ENCODE measurements at regions not wholly inside any gene's neighbourhood (a gene's known extent, or its start where the extent isn't known, plus 50 kb on each side); places are given as distances from the start of the nearest gene placed in this dataset.

DNA sequence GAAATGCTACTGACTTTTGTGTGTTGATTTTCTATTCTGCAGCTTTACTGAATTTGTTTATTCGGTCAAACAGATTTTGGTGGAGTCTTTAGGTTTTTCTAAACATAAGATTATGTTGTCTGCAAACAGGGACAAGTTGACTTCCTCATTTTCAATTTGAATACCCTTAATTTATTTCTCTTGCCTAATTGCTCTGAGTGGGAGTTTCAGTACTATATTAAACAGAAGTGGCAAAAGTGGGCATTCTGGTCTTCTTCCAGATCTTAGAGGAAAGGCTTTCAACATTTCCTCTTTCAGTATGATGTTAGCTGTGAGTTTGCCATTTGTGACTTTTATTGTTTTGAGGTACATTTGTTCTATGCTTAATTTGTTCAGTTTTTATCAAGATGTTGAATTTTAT, 268.5 kb downstream of the WNT5A start:
- DNase-seq, result no peak

- DNase-seq, result no peak
These were observed 279.4 kb downstream of the WNT5A start for GRCh38 chr3:55207744-55208143.

DNA sequence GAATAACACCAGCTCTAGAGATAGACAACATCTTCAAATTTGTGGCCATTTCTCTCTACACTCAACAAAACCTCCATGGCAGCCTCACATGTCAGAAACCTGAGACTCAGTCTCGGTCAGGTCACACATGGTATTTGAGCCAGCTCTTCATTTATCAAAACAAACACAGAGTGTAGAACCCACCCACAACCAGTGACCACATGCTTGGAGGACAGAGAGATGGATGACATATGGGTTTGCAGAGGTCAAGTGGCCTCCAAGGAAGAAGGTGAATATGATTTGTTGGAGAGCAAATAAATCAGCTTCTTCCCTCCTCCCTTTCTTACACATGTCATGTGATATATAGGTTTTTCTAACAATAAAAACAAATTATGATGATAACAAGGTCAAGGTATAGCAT, 278.1 kb upstream of the LRTM1 start:
- DNase-seq, result no peak

- DNase-seq, result no peak
These were observed 276.6 kb upstream of the LRTM1 start for GRCh38 chr3:55204417-55204816.

DNA sequence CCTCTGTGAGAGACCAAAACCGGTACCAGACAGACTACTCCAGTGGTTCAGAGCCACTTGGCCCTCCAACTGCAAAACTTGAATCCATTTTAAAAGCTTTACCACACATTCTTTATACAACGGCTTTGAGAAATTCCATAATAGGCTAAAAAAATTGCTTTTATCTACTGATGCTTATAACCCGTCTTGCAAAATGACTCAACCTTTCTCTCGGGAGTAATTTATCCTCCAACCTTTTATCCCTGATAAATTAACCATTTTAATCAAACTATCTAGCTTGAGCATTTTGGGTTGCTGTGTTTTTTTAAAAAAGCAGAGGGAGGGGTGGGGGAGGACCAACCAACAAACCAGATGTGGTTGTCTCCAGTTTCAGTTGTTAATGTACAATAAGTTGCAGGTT, 275.7 kb upstream of the LRTM1 start:
- DNase-seq, result no peak

GRCh38 chr3:55203006-55203405, 275.1 kb upstream of the LRTM1 start:
- no peak for DNase-seq

- DNase-seq, result no peak
These were observed 274.5 kb upstream of the LRTM1 start for GRCh38 chr3:55202326-55202725.

GRCh38 chr3:55201779-55202178, 273.9 kb upstream of the LRTM1 start:
- no peak for DNase-seq

DNA sequence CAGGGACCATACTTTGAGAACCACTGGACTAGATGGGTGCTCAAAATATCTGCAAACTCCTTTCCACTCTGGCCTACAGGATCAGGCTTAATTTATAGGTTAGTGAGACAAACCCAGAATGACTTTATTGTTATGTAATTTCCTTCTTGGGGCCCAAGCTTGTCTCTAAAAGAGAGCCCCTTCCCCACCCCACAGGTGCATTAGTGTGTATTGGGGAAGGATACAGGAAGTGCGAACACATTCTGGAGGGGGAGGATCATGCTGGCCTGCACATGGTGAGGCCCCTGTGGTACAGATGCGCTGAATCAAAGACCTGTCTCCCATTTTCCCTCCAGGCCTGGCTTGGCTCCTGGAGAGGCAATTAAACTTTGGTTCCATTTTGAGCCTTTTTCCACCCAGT, 273.0 kb upstream of the LRTM1 start:
- DNase-seq, result no peak

GRCh38 chr3:55198554-55198953, 270.7 kb upstream of the LRTM1 start:
- DNase-seq, result no peak

DNA sequence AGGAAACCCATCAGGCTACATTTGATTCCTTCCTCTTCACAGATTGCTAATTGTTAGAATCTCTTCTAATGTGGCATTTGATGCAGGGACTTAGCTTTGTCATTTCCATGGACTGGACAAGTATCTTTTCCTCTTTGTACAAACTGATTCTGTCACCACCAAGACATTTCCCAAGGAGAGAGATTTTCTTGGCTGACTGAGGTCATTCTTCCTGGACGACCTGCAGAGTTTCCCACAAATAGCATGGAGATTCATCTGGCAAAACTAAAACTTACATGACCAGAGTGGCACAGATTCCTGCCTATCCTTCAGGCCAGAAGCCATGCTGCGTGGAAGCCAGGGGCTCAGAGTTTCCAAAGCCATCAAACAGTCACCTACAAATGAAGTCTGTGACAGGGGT, 269.2 kb upstream of the LRTM1 start:
- DNase-seq, result no peak

DNA sequence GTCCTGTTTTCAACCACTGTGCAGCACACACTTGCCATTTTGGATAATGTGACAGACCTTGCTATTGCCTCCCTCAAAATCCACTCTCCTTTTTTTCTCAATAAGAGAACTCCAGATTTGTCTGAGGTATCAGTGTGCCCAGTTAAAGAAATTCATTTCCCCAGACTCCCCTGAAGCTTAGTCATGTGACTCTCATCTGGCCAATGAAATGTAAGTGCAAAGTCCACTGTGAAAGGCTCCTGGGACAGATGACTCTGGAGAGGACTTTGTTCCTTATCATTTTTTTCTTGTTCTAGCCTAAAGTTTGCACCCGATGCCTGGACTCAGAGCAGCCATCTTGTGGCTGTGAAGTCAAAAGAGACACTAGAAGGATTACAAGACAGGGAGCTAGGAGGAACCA, 268.6 kb upstream of the LRTM1 start:
- no peak for DNase-seq

DNA sequence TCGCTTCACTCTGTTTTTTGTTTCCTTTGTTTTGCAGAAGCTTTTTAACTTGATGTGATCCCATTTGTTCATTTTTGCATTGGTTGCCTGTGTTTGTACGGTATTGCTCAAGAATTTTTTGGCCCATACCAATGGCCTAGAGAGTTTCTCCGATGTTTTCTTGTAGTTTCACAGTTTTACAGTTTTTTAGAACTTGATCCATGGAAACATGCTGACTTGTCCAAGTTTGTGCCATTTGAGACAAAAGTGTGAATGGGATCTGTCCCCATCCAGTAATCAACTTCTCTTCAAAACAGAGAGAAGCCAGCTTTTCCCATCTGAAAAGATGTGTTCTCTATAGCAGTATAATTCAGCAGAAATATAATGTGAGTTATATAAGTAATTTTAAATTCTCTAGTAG, 266.5 kb upstream of the LRTM1 start:
- DNase-seq, result no peak

DNA sequence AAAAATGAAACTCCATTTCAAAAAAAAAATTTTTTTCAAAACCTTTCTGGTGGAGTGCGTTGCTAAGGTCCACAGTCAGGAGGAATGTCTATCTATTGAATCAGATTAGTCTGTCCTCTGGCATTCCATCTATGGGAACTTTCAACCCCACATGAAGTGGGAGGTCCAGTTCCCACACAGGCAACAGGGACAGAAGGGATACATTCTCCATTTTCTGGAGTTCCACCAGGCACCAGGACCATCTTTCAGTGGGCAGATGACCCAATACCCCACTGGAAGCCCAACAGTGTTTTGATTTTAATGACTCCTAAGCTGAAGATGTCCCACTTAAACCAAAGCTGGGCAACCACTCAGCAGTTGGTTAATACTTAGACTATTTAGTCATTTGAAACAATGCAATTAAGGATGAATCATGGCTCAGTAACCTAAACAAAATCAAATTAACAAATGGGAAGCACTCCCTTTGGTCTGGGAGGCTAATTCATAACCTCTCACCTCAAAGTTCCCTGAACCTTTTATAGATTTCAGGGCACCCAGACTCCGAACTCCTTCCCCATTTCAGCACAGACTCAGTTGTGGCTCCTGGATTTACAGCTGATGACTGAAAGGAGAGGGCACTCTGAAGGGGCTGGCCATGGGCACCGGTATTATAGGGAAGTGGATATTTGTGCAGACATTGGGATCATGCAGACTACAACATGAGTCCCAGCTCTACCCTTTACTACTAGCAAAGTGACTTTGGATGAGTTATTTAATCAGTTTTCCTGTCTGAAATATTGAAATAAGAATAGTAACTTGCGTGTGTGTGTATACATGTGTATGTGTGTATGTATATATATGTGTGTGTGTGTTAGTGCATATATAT, 264.3 kb upstream of the LRTM1 start:
- DNase-seq, result no peak

GRCh38 chr3:55190331-55190730, 262.5 kb upstream of the LRTM1 start:
- DNase-seq, result no peak

- no peak for DNase-seq
These were observed 261.5 kb upstream of the LRTM1 start for GRCh38 chr3:55189359-55189801.

DNA sequence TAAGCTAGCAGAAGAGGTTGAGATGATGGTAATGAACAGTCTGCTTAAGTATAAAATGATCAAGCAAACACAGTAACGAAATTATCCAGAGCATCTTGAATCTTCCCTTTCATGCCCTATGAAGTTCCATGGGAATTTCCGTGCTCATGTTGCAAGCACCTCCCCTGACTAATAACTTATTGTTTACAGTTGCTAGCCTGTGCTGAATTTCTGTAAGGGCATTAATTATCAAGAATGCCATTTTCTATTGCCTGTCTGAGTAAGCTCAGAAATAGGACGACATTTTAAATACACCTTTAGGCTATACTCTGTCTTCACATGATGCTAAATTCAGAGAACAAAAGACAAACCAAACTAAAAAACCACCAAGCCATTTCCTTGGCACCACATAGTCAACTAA, 257.5 kb upstream of the LRTM1 start:
- no peak for DNase-seq

DNA sequence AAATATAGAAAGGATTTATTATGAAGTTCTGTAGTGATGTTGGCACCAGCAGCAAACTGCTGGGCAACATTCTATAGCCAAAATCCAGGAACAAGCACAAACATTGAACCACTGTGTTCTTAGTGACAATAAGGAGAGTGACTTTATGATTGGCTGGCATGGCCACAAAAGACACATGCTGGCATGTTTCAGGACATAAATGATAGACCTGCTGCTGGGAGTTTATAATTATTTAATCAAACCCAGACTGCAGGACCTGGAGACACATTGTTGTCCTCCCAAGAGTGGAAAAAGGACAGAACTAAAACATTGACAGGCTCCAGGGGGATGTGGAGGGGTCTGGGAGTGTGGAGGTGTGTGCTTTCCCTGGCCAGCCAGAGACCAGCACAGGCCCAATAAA, 255.3 kb upstream of the LRTM1 start:
- no peak for DNase-seq

DNA sequence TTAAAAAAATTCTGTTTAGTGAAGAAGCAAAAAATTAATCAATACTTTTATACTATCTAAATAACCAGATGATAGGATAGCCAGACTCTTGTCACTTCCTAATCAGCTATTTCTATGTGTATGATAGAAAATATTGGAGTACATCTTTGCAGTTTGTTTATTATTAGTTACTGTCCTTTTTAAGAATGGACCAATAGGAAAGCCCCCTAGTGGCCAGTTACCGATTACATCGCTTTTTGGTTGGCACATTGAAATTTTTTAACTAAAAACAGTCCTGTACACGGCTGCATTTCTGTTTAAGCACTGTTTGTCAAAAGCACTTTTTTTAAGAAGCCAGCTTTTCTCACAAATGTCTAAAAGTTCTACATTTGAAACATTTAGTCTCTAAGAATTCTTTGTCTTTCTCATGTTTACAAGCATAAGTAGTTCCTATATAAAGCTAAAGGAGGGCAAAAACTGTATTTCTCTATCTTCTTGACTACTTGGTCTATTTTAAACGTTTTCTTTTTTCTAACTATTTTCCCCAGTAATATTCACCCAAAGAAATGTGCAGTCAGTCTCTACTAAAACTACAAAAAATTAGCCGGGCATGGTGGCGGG, 253.2 kb upstream of the LRTM1 start:
- DNase-seq, result peak in 1 of 2 donors; percentile 1

DNA sequence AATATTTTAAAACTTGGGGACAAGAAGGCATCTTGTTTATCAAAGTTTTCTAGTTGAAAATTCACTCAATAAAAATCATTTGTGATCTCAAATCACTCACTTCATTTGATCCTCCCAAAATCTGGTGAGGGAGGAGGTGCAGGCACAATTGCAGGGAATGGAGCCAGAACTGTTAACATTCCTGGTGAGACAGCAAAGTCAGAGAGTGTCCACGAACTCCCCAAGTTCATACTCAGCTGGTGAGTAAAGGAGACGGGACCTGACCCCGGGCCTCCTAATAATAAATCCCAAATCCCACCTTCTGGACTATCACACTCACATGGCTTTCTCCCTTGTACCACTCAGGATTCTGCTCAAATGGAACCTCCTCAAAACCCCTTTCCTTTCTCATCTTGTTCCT, 252.3 kb upstream of the LRTM1 start:
- DNase-seq, result no peak

DNA sequence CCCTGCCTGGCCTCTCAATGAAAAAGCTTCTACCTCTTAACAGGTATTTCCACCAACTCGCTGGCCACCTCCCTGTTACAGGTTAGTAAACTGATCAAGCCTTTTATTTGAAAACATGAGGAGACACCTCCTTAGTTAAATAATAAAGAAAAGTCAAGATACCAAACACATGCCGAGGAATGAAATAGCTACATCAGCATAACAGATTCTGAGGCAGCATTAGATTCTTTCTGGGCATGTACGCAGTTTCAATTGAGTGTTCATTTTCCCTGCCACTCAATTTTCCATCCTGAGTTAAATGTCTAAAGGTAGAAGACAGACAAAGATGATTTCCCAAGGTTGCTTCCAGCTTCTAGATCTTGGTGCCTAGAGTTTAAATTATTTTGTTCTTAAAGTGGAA, 250.5 kb upstream of the LRTM1 start:
- no peak for DNase-seq

DNA sequence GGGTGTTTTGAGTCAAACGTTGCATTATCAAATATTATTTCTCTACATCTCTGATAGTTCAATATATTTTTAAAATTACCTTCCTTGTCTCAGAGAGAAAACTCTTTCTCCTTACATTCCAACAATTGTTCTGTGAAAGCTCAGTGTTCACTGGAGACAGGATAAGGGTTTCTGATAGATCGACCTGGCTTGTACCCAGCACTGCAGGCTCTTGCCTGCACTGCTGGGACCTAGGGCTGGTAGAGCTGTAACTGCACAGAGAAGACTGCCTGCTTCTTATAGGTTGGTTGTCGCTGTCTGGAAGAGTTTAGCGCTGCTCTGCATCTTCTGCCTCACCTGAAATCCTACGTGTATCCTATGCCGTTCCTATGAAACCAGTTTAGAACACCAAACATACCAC, 249.9 kb upstream of the LRTM1 start:
- DNase-seq, result no peak

- no peak for DNase-seq
These were observed 247.6 kb upstream of the LRTM1 start for GRCh38 chr3:55175423-55175822.

DNA sequence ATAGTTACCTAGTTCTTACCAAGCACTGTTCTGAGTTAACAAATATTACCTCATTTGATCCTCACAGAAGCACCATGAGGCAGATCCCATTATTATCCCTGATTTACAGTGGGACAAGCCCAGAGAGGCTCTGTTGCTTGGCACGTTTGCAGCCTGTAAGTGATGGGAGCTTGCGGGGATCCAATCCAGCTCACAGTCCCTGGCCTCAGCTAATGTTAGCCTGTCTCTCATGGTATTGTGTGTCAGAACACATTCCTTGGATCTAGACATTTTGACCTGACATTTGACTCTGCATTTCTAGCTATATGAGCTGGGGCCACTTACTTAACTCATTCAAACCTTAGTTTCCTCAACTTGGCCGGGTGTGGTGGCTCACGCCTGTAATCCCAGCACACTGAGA, 246.9 kb upstream of the LRTM1 start:
- no peak for DNase-seq

GRCh38 chr3:55173504-55173903, 245.6 kb upstream of the LRTM1 start:
- DNase-seq, result no peak
